Body of pancreas (tissue), 4 donors: ENCODE measurements at regions not wholly inside any gene's neighbourhood (a gene's known extent, or its start where the extent isn't known, plus 50 kb on each side); places are given as distances from the start of the nearest gene placed in this dataset.

Source experiments
- CTCF ChIP-seq, 7 experiments: fragments of 450-650 bp in 4 of 7; fragments of 200-600 bp in 3 of 7; sonication (generic) in 3 of 7; IDR thresholded peaks; one replicate each; pipeline ENCODE4 v1.5.1; 2016 to 2019; ENCODE audit warnings: antibody characterized with exemption in 7 of 7
- POLR2A ChIP-seq, 3 donors: fragments of 450-650 bp; IDR thresholded peaks; one replicate each; pipeline ENCODE4 v1.6.1; 2016; ENCODE audit warnings: antibody characterized with exemption in 3 of 3, mild to moderate bottlenecking in 2 of 3

DNA sequence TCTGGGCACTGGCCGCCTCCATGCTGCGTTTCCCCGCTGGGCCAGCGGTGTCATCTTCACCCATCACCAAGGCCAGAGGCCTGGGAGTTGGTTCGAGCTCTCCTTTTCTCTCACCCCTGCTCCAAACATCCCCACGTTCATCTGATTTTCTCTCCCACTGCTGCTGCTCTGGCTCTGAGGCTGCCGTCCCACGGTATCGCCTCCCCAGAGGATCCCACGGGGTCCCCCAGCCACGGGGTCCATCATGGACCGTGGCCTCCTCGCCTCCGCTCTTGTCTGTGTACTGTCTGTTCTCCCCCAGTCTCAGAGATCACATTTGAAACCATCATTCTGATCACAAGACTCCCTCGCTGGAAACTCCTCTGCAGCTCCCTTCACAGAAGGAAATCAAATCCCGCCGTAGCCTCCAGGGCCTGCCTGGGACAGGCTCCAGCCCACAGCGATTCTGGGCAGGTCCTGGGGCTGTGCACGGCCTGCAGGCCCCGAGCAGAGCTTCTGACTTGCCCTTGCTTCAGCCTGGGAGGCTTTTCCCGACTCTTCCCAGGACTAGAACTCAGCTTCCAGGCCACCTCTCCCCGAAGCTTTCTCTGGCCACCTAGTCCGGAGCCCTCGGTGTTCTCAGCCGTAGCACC lies 64.2 kb downstream of the SOX1 start:
- TF ChIP-seq CTCF (IDR thresholded peaks at IDR 0.05): no peak
- no peak for TF ChIP-seq POLR2A (IDR thresholded peaks at IDR 0.05)
